Tibial nerve (tissue), 3 donors: ENCODE measurements at regions not wholly inside any gene's neighbourhood (a gene's known extent, or its start where the extent isn't known, plus 50 kb on each side); places are given as distances from the start of the nearest gene placed in this dataset.

Experiments used
- CTCF ChIP-seq, 5 experiments: fragments of 200-600 bp in 3 of 5; fragments of 450-650 bp in 2 of 5; sonication (generic) in 3 of 5; IDR thresholded peaks; one replicate each; pipeline ENCODE4 v1.5.1; 2016 to 2019; ENCODE audit warnings: antibody characterized with exemption in 5 of 5, mild to moderate bottlenecking in 3 of 5, moderate library complexity in 2 of 5
- POLR2A ChIP-seq, 2 donors: fragments of 450-650 bp; IDR thresholded peaks; one replicate each; pipeline ENCODE4 v1.6.1; 2017; ENCODE audit warnings: antibody characterized with exemption in 2 of 2, mild to moderate bottlenecking in 2 of 2, moderate library complexity in 2 of 2

DNA sequence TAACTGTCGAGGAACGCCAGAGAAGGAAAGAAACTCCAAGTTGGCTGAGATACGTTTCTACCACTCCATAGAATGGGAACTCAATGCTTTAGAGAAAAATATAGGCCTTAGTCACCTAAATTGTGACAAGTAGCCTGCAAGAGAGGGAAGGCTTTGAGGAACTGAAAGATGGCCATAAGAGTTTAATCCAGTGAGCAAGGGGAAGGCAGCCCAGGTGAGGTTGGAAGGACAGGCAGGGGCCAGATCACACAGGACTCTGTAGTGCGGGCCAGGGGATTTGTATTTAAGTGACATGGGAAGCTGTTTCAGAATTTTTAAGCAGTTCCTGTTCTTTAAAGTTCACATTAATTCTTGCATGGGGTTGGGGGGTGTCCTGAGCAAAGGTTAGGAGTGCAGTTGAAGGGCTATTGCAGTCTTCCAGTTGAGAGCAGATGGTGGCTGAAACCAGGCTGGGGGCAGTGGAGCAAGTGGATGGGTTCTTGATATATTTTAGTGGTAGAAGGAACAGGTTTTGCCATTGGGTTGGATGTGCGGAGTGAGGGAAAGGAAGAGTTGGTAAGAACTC, 138.9 kb upstream of the PELI1 start:
- TF ChIP-seq CTCF (IDR thresholded peaks at IDR 0.05) (no peak), POLR2A (IDR thresholded peaks at IDR 0.05) (no peak)
